HTR-8/SVneo (cell line): ENCODE measurements at regions not wholly inside any gene's neighbourhood (a gene's known extent, or its start where the extent isn't known, plus 50 kb on each side); places are given as distances from the start of the nearest gene placed in this dataset.
"Not testable (repeated sequence)": the region's sequence is repeated elsewhere in the genome, so short reads cannot be mapped to it uniquely, and the experiment has no call there.

Experiments used
- DNase-seq: peaks from one replicate; pipeline ENCODE4 v3.0.0; 2011; ENCODE audit warnings: low spot score, mixed read lengths; ENCODE audit not compliant: insufficient read length
- FAIRE-seq: peaks from 2 replicates; lab custom pipeline; 2011; peaks lifted over from hg19 to GRCh38; lab: Jason Lieb, UNC

GRCh38 chr2:40043641-40044040, 264.6 kb upstream of the THUMPD2 start:
- DNase-seq (no peak), FAIRE-seq (no peak)

- FAIRE-seq (no peak), DNase-seq (no peak)
Measured at GRCh38 chr2:40043191-40043590, 264.1 kb upstream of the THUMPD2 start.

GRCh38 chr2:40041422-40042382, 262.6 kb upstream of the THUMPD2 start:
- FAIRE-seq = no peak
- peak; percentile 44 for DNase-seq

GRCh38 chr2:40039549-40039948, 260.5 kb upstream of the THUMPD2 start:
- DNase-seq (no peak), FAIRE-seq (no peak)

GRCh38 chr2:40038646-40039045, 259.6 kb upstream of the THUMPD2 start:
- no peak for FAIRE-seq
- DNase-seq = no peak

GRCh38 chr2:40037303-40037702, 258.2 kb upstream of the THUMPD2 start:
- FAIRE-seq (no peak), DNase-seq (no peak)

GRCh38 chr2:40036241-40036640, 257.2 kb upstream of the THUMPD2 start:
- FAIRE-seq = no peak
- DNase-seq = no peak

GRCh38 chr2:40034801-40035200, 255.7 kb upstream of the THUMPD2 start:
- DNase-seq = no peak
- FAIRE-seq = no peak

- DNase-seq (no peak), FAIRE-seq (no peak)
Measured at GRCh38 chr2:40034198-40034597, 255.1 kb upstream of the THUMPD2 start.

GRCh38 chr2:40033781-40034180, 254.7 kb upstream of the THUMPD2 start:
- FAIRE-seq (no peak), DNase-seq (no peak)

- FAIRE-seq = peak; percentile 72
- no peak for DNase-seq
Measured at GRCh38 chr2:40032650-40033319, 253.7 kb upstream of the THUMPD2 start.

- peak; percentile 20 for FAIRE-seq
Measured at GRCh38 chr2:40030456-40030975, 251.5 kb upstream of the THUMPD2 start.

GRCh38 chr2:40028792-40029488, 249.9 kb upstream of the THUMPD2 start:
- no peak for FAIRE-seq
- no peak for DNase-seq

More at GRCh38 chr2:40030456-40030975, 251.5 kb upstream of the THUMPD2 start:
- DNase-seq = no peak

- DNase-seq (no peak), FAIRE-seq (no peak)
Measured at GRCh38 chr2:40027968-40028367, 248.9 kb upstream of the THUMPD2 start.

- not testable (repeated sequence) for DNase-seq, FAIRE-seq
Measured at GRCh38 chr2:40025276-40025675, 246.2 kb upstream of the THUMPD2 start.

GRCh38 chr2:40020997-40021396, 241.9 kb upstream of the THUMPD2 start:
- DNase-seq = no peak
- FAIRE-seq = no peak

GRCh38 chr2:40016151-40016885, 237.3 kb upstream of the THUMPD2 start:
- no peak for FAIRE-seq

GRCh38 chr2:40013962-40014361, 234.9 kb upstream of the THUMPD2 start:
- not testable (repeated sequence) for FAIRE-seq

More at GRCh38 chr2:40016151-40016885, 237.3 kb upstream of the THUMPD2 start:
- no peak for DNase-seq

GRCh38 chr2:40004336-40004735, 225.3 kb upstream of the THUMPD2 start:
- FAIRE-seq = no peak

More at GRCh38 chr2:40013962-40014361, 234.9 kb upstream of the THUMPD2 start:
- not testable (repeated sequence) for DNase-seq

GRCh38 chr2:40002339-40002738, 223.3 kb upstream of the THUMPD2 start:
- no peak for DNase-seq
- no peak for FAIRE-seq

More at GRCh38 chr2:40004336-40004735, 225.3 kb upstream of the THUMPD2 start:
- no peak for DNase-seq
